Epithelial cell of esophagus (primary cell): ENCODE measurements at regions not wholly inside any gene's neighbourhood (a gene's known extent, or its start where the extent isn't known, plus 50 kb on each side); places are given as distances from the start of the nearest gene placed in this dataset.
A peak's percentile ranks its signal among the peaks of the same experiment; 100 is the strongest.

ENCODE experiments used
- DNase-seq: peaks from one replicate; pipeline ENCODE4 v3.0.0; 2010; ENCODE audit warnings: low read depth
- H3K4me3 ChIP-seq: 2 replicates; pipeline ENCODE4 v1.5.1; 2011; ENCODE audit warnings: mild to moderate bottlenecking, low read length, control low read depth
- TF ChIP-seq, protein P1 (sequence below): IDR thresholded peaks from 2 replicates; pipeline ENCODE4 v1.5.1; 2011; ENCODE audit warnings: low read depth, mild to moderate bottlenecking, low read length, control low read depth, inconsistent platforms; ENCODE audit not compliant: insufficient read depth; ENCODE audit errors: missing control alignments

DNA sequence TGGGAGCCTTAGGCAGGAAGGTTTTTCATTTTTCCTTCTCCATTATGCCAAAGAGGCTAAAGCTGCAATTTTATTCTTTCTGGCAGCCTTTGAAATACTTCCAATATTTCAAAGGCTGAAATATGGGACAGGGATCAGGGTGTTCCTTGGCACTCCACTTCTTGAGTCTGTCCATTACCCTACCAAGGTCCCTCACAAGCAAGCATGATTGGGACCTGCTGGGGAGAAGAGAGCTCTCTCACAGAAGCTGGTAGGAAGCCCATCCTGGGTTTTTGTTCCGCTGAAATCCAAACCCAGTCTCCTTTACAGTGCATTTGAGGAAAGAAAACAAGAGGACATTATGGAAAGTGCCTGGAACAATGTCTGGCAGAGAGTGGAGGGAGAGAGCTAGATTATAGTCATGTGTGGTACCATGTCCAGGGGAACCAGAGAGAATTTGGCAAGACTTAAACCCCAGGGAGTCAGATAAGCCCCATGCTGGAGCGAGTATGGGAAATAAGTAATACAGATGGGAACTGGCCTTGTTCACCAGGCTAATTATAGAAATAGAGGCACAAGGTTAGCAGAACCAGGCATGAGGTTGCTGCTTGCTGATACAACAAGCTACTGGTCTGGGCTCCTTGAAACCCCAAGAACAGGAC lies 104.7 kb downstream of the LSM5 start:
- no peak overlapping the region for H3K4me3 ChIP-seq
- no peak for DNase-seq
- TF ChIP-seq, protein P1, sequence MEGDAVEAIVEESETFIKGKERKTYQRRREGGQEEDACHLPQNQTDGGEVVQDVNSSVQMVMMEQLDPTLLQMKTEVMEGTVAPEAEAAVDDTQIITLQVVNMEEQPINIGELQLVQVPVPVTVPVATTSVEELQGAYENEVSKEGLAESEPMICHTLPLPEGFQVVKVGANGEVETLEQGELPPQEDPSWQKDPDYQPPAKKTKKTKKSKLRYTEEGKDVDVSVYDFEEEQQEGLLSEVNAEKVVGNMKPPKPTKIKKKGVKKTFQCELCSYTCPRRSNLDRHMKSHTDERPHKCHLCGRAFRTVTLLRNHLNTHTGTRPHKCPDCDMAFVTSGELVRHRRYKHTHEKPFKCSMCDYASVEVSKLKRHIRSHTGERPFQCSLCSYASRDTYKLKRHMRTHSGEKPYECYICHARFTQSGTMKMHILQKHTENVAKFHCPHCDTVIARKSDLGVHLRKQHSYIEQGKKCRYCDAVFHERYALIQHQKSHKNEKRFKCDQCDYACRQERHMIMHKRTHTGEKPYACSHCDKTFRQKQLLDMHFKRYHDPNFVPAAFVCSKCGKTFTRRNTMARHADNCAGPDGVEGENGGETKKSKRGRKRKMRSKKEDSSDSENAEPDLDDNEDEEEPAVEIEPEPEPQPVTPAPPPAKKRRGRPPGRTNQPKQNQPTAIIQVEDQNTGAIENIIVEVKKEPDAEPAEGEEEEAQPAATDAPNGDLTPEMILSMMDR: no peak

DNA sequence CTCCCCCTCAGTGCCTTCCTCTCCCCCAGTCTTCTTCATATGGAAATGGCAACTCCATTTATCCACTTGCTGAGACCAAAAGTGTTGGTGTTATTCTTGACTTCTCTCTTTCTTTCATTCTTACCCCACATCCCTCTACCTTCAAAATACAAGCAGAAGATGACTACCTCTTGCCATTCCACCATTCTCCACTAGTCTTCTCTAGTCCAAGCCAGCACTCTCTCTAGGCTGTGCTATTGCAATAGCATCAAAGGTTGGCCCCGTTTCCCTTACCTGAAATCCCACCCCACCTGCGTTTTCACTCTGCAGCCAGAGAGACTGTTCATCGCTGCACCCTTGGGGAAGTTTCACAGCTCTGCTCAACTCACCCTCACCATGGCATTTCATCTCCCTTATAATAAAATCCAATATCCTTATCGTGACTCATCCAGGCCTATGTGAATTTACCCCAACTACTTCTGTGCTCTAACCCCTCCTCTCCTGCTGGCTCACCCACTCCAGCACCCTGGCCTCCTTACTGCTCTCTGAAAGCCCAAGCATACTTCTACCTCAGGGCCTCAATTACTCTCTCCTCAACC lies 109.1 kb downstream of the LSM5 start:
- no peak for DNase-seq
- TF ChIP-seq, protein P1: no peak
- no peak overlapping the region for H3K4me3 ChIP-seq

DNA sequence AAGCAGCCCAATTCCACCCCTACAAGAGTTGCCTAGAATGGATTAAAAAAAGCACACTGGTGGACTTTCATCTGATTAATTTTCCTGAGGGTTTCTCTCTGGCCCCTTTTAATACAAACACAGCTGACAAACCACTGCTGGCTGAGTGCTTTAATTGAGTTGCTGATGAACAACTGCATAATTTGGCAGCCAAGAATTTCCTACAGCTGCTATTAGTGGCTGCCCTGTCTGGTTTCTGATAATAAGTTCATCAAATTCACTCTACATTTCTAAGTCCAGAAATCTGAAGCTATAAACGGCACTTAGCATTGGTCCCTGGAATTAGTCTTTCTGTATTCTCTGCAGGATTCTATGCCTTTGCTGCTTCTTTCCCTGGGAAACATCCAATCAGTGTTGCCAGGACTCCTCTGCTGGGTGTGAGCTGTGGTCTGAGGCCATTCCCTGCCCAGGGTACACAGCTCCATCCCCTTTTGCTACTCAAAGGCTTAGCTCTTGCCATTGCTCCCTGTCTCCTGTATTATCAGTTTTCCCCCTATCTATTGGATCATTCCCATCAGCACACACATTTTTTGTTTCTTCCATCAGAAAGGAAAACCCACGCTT lies 110.6 kb downstream of the LSM5 start:
- H3K4me3 ChIP-seq: no peak overlapping the region
- TF ChIP-seq, protein P1: no peak
- DNase-seq: no peak

DNA sequence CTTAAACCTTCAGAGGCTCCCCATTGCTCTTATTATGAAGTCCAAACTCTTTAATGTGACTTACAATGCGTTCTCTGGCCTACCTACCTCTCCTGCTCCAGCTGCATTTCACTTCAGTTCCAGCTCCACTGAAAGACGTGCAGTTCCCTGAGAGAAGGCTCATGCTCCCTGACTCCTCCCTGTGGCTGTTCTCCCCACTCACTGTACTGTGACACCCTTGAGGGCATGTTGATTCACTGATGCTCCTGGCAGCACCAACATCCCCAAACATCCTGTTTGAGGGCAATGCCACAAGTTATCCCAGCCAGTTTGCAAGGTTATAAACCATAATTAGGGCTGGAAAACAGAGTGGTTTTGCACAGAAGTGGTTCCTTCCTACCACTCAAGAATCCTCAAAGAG lies 111.2 kb downstream of the LSM5 start:
- TF ChIP-seq, protein P1: no peak
- no peak overlapping the region for H3K4me3 ChIP-seq
- peak; percentile 32 for DNase-seq

DNA sequence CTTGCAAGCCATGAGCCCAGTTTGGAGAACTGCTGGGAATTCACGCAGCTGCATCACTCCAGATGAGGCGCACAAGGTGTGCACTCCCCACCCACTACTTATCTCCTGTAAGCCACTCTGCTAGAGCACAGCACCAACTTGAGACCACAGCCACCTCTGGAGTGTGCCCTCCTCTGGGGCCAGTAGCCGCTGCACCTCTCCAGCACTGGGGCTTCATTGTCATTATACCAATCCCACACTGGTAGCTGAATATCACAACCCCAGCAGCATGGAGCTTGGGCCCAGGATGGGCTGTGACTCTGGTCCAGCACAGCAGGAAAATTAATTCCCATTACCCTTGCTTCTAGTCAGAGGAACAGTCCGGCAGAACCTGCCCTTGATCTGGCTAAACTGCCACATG lies 125.6 kb downstream of the LSM5 start:
- DNase-seq: no peak
- TF ChIP-seq, protein P1: no peak
- H3K4me3 ChIP-seq: no peak overlapping the region

DNA sequence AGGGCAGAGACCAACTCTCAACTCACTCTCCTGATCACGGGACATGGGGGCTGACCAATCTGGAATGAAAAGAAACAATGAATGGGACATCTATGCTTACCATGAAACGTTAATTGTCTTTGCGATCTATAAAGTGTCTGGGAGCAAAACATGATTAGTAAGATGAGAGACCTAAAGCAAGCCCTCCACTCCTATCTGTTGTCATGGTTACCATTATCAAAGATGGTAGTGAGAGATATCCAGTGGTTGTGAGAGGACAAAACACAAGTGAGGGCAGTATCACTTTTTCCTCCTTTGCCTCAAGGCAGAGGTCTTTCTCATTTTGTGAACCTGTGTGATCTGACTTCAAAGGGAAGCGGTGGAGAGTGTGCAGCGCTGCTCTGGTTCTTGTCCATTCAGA lies 130.1 kb downstream of the LSM5 start:
- TF ChIP-seq, protein P1: no peak

More for the DNA sequence above, 130.1 kb downstream of the LSM5 start:
- H3K4me3 ChIP-seq: no peak overlapping the region
- DNase-seq: no peak
